Testis (tissue), 2 donors: ENCODE measurements at regions not wholly inside any gene's neighbourhood (a gene's known extent, or its start where the extent isn't known, plus 50 kb on each side); places are given as distances from the start of the nearest gene placed in this dataset.
A peak's percentile ranks its signal among the peaks of the same experiment; 100 is the strongest.

ENCODE experiments used
- DNase-seq: peaks from one replicate; pipeline ENCODE4 v3.0.0-alpha.2; 2019
- H3K27ac ChIP-seq, 2 donors: fragments of 200-600 bp; sonication (generic); one replicate each; pipeline ENCODE4 v1.5.1; 2019
- H3K27me3 ChIP-seq: fragments of 200-600 bp; sonication (generic); one replicate; pipeline ENCODE4 v1.5.1; 2019
- H3K36me3 ChIP-seq: fragments of 200-600 bp; sonication (generic); one replicate; pipeline ENCODE4 v1.5.1; 2017; ENCODE audit warnings: low read depth; ENCODE audit errors: missing control alignments
- H3K4me1 ChIP-seq: fragments of 200-600 bp; sonication (generic); one replicate; pipeline ENCODE4 v1.5.1; 2019
- H3K4me3 ChIP-seq, 2 donors: fragments of 200-600 bp; sonication (generic); one replicate each; pipeline ENCODE4 v1.5.1; 2017 to 2019
- H3K9me3 ChIP-seq: fragments of 200-600 bp; sonication (generic); one replicate; pipeline ENCODE4 v1.5.1; 2017
- POLR2A ChIP-seq: fragments of 450-650 bp; IDR thresholded peaks from one replicate; pipeline ENCODE4 v1.6.1; 2017; ENCODE audit warnings: antibody characterized with exemption, mild to moderate bottlenecking, moderate library complexity
- WGBS, 2 donors: methylation state at CpG; one replicate each; pipeline ENCODE4 v1.1.5; 2018; 5-methylcytosine and 5-hydroxymethylcytosine counted together
- intact Hi-C: fragments of 100-400 bp; cut with DNase I; formaldehyde crosslinking; loops from one replicate; pipeline ENCODE4 v1.15.1; 2023; ENCODE audit warnings: low total_unique reads
- TF ChIP-seq, protein P1 (sequence below), 3 experiments: fragments of 450-650 bp in 2 of 3; fragments of 200-600 bp in 1 of 3; sonication (generic) in 1 of 3; IDR thresholded peaks; one replicate each; pipeline ENCODE4 v1.5.1; 2016 to 2019; ENCODE audit warnings: antibody characterized with exemption in 3 of 3, mild to moderate bottlenecking in 2 of 3, moderate library complexity in 1 of 3

DNA sequence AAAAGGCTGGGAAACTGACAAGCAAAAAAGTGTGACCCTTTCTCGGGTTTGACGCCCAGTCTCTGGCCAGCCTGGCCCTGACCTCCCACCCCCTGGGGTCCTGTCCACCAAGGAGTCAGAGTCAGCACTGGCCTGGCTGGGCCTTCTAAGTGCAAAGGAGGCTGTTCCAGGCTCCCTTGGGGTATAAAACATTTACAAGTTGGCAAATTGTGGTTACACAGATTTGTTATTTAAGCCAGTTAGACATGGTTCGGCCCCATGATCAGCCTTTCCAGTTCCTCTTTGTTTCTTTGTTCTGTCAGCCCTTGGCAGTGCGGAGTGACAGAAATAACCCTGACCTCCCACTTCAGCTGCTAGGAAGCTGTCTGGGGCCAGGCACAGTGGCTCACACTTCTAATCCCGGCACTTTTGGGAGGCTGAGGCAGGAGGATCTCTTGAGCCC, 161.6 kb upstream of the RAB4A start:
- Histone ChIP-seq H3K36me3 (no peaks in the 10 kb centered on the region), H3K27me3 (no peaks in the 10 kb centered on the region), H3K4me3 (no peak overlapping the region), H3K4me1 (peaks cover 26% of the 10 kb centered on the region), H3K9me3 (no peaks in the 10 kb centered on the region), H3K27ac (no peak overlapping the region)
- 56 to 57% methylated on average over 3 to 5 of the region's 5 CpGs for whole genome bisulfite sequencing, 2 donors
- no peak for TF ChIP-seq POLR2A
- TF ChIP-seq, protein P1, sequence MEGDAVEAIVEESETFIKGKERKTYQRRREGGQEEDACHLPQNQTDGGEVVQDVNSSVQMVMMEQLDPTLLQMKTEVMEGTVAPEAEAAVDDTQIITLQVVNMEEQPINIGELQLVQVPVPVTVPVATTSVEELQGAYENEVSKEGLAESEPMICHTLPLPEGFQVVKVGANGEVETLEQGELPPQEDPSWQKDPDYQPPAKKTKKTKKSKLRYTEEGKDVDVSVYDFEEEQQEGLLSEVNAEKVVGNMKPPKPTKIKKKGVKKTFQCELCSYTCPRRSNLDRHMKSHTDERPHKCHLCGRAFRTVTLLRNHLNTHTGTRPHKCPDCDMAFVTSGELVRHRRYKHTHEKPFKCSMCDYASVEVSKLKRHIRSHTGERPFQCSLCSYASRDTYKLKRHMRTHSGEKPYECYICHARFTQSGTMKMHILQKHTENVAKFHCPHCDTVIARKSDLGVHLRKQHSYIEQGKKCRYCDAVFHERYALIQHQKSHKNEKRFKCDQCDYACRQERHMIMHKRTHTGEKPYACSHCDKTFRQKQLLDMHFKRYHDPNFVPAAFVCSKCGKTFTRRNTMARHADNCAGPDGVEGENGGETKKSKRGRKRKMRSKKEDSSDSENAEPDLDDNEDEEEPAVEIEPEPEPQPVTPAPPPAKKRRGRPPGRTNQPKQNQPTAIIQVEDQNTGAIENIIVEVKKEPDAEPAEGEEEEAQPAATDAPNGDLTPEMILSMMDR (IDR thresholded peaks at IDR 0.05), result no peak
- intact Hi-C loops, result no loop called here
- peak; percentile 68 for DNase-seq

DNA sequence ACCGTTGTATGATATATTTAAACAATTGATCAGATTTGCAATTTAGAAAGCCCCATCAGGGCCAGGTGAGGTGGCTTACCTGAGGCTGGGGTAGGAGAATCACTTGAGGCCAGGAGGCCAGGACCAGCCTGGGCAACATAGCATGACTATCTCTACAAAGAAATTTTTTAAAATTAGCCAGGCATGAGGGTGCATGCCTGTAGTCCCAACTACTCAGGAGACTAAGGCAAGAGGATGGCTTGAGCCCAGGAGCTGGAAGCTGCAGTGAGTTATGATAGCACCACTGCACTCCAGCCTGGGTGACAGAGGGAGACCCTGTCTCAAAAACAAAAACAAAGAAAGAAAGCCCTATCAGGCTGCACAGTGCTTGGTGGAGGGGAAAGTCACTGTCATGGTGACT, 159.9 kb upstream of the RAB4A start:
- H3K9me3 ChIP-seq, result no peaks in the 10 kb centered on the region
- H3K4me1 ChIP-seq, result peaks cover 31% of the 10 kb centered on the region
- intact Hi-C loops, result no loop called here
- DNase-seq, result no peak
- no peak overlapping the region for H3K27ac ChIP-seq
- H3K4me3 ChIP-seq, result no peak overlapping the region
- 83 to 85% methylated on average over 1 of the region's 1 CpG for WGBS, 2 donors
- TF ChIP-seq, protein P1 (IDR thresholded peaks at IDR 0.05), result no peak
- no peak for TF ChIP-seq POLR2A
- no peaks in the 10 kb centered on the region for H3K27me3 ChIP-seq
- H3K36me3 ChIP-seq, result no peaks in the 10 kb centered on the region

DNA sequence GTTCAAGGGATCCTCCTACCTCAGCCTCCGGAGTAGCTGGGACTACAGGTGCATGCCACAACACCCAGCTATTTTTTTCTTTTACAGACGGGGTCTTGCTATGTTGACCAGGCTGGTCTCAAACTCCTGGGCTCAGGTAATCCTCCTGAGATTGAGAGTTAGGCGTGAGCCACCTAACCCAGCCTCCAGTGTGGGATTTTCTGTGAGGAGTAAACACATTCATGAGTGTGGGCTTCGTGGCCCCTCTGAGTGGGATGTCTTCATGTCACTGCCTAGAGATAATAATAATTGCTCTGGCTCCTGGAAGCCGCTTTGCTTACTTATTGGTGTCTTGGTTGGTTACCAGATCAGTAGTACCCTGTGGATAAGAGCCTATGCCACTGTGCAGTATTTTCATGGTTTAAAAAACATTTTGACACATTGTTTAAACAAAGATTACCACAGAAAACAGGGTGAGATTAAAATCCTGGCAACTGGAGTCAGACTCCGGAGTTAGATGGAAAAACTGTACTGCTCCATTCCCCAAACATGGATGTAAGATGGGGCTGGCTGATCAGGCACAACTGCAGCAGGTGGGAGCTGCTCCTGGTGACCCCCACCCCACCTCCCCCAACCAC, 159.1 kb upstream of the RAB4A start:
- H3K27ac ChIP-seq, result peak overlapping the region in 1 of 2 donors; percentile 44
- DNase-seq, result peak; percentile 55
- H3K4me3 ChIP-seq, result no peak overlapping the region
- no peak for TF ChIP-seq POLR2A
- TF ChIP-seq, protein P1 (IDR thresholded peaks at IDR 0.05), result no peak
- H3K4me1 ChIP-seq, result peaks cover 31% of the 10 kb centered on the region
- 56 to 77% methylated on average over 6 of the region's 6 CpGs for WGBS, 2 donors
- H3K9me3 ChIP-seq, result no peaks in the 10 kb centered on the region
- intact Hi-C loops, result no loop called here
- no peaks in the 10 kb centered on the region for H3K36me3 ChIP-seq
- H3K27me3 ChIP-seq, result no peaks in the 10 kb centered on the region

DNA sequence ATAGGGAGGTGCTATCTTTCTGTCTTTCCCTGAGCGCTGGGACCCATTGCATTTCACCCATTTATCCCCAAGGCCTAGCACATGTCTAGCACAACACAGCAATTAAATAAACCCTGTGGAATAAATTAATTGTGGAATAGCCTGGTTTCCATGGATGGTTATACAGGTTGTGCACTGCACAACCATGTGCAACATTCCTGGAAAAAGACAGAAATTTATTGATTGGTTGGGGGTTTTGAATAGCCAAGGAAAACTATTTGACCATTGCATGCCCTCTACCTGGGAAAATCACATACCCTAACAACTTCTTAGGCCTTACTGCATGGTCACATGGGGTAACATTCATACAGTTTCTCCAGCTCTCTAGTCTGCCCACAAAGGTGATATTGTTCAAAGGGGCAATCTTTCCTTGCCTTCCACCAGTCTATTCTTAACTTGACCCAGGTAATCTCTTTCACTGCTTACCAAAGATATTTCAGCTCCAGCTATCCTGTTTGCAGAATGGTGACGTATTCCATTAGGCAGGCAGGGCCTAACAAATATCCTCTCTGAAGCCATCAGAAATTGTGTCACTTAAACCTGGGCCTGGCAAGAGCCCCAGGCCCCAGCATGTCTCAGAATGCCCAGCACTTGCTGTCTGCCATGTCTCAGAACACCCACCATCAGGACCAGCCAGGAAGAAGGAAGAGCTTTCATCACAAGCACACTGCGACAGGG, 157.9 kb upstream of the RAB4A start:
- no peak overlapping the region for H3K4me3 ChIP-seq
- intact Hi-C loops, result no loop called here
- TF ChIP-seq POLR2A, result no peak
- TF ChIP-seq, protein P1 (IDR thresholded peaks at IDR 0.05), result no peak
- peaks cover 41% of the 10 kb centered on the region for H3K4me1 ChIP-seq
- no peaks in the 10 kb centered on the region for H3K27me3 ChIP-seq
- no peak for DNase-seq
- H3K27ac ChIP-seq, result no peak overlapping the region
- WGBS, 2 donors, result 95 to 98% methylated on average over 3 of the region's 3 CpGs
- no peaks in the 10 kb centered on the region for H3K36me3 ChIP-seq
- H3K9me3 ChIP-seq, result no peaks in the 10 kb centered on the region
